ENCODE measurements at regions not wholly inside any gene's neighbourhood (a gene's known extent, or its start where the extent isn't known, plus 50 kb on each side); places are given as distances from the start of the nearest gene placed in this dataset.

DNA sequence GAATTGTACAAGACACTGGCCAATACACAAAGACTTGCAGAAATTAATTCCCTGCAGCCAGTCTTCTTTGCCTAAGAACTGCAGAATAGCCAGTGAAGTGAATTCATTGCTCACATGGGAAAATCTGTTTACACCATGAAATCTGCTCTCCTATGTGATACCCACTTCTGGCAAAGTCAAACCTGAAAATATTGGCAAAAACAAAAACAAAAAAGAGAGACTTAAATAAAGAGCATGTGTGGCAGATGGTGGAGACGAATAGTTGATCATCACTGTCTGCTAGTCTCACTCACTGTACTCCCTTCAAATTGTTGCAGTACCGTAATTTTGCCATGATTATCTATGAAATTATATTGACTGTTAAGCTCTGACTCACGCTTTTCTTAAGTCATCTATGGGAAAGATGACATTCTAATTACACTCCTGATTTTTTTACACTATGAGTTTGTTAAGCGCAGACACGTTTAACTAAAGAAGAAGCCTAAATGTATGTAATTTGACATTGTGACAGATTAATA is 406.8 kb downstream of the PCDH7 start:
- TF ChIP-seq, protein P1, sequence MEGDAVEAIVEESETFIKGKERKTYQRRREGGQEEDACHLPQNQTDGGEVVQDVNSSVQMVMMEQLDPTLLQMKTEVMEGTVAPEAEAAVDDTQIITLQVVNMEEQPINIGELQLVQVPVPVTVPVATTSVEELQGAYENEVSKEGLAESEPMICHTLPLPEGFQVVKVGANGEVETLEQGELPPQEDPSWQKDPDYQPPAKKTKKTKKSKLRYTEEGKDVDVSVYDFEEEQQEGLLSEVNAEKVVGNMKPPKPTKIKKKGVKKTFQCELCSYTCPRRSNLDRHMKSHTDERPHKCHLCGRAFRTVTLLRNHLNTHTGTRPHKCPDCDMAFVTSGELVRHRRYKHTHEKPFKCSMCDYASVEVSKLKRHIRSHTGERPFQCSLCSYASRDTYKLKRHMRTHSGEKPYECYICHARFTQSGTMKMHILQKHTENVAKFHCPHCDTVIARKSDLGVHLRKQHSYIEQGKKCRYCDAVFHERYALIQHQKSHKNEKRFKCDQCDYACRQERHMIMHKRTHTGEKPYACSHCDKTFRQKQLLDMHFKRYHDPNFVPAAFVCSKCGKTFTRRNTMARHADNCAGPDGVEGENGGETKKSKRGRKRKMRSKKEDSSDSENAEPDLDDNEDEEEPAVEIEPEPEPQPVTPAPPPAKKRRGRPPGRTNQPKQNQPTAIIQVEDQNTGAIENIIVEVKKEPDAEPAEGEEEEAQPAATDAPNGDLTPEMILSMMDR (IDR thresholded peaks at IDR 0.05) = no peak
- TF ChIP-seq EZH2phosphoT487 (IDR thresholded peaks at IDR 0.05) (no peak), EZH2 (IDR thresholded peaks at IDR 0.05) (no peak)

Data from neural progenitor cell (in vitro differentiated cells).